AG09309 (cell line): ENCODE measurements at regions not wholly inside any gene's neighbourhood (a gene's known extent, or its start where the extent isn't known, plus 50 kb on each side); places are given as distances from the start of the nearest gene placed in this dataset.
"Not testable (repeated sequence)": the region's sequence is repeated elsewhere in the genome, so short reads cannot be mapped to it uniquely, and the experiment has no call there.

ENCODE experiments used
- DNase-seq: peaks from one replicate; pipeline ENCODE4 v3.0.0-alpha.2; 2010; ENCODE audit warnings: low read depth
- H3K4me3 ChIP-seq: 2 replicates; pipeline ENCODE4 v1.5.1; 2011; ENCODE audit warnings: mild to moderate bottlenecking, low read depth, low read length, moderate library complexity; ENCODE audit not compliant: control insufficient read depth
- TF ChIP-seq, protein P1 (sequence below): IDR thresholded peaks from 2 replicates; pipeline ENCODE4 v1.5.1; 2011; ENCODE audit warnings: mild to moderate bottlenecking, low read depth, low read length, inconsistent platforms; ENCODE audit not compliant: insufficient read depth, control insufficient read depth; ENCODE audit errors: missing control alignments

DNA sequence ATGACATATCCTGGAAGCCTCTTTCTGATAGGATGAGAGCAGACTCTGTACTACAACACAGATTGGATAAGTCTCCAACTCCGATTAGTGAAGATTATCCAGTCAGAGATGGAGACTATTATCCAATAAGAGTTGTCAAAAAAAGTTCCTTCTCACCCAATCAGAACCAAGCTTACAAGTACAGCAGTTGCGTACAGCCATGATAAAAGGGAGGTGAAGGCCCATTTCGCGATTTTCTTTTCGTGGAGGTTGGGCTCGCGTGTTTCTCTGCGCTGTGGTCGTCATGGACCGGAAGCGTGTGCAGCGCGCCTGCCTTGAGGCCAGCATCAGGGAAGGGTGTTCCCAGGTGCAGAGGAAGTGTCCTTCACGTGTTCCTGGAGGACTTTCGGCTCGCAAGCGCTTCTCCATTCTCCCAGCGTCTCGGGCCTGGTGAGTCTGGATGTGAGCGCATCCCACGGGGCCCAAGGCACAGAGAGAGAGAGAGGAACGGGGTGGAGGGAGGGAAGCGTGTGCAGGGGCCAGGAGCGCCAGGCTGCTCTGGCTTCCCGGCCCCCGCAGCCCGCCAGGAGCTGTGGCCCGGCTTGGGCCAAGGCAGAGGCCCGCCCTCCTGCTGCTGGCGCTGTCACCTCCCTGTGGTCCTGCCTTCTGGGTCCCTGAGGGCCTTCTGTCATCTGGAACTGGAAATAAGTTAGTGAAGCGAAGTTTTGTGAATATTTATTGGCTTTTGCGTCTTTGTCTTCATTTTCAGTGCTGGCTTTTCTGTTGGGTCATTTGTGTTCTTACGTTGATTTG is 53.9 kb downstream of the CDRT15L2 start:
- not testable (repeated sequence) for DNase-seq, H3K4me3 ChIP-seq

DNA sequence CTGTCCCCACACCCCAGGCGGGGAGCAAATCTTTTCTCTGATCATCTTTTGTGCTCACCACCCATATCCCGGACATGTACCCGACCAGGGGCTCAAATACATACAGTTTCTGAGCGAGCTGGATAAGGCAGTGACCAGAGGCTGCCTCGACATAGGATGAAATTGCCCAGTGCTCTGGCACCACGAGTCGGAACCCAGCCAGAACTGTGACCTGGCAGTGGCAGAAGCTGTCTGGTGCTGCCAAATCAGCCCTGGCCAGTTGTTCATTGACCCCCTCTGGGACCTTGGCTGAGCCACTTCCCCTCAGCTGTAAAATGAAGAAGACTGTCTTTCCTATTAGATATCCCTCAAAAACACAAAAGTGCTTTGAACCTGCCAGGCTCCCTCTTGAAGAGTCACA is 60.6 kb downstream of the CDRT15L2 start:
- not testable (repeated sequence) for DNase-seq, H3K4me3 ChIP-seq

DNA sequence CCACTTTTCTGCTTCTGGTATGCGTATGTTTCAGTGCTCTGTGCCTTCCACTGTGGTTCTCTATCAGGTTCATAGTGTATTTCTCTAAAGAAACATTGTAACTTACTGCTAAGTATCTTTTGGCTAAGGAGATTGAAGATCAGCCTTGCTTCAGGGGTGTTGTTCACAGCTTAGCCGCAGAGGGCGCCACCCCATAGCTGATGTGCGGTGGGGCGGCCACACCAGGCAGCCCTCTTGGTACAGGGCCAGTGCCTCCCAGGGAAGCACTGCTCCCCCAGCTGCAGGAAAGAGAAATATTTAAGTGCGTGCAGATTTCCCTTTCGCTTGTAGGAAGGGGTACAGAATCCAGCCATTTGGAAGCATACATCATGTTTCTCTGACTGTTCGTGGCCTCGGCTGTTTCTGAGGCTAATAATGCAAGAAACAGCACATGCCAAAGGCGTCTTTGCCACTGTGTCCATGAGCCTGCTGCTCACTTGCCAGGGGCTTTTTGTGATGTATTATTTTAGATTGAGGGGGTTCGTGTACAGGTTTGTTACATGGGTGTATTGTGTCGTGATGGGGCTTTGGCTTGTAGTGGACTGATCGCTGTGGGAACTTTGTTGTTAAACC is 67.2 kb downstream of the CDRT15L2 start:
- DNase-seq, H3K4me3 ChIP-seq: not testable (repeated sequence)
- TF ChIP-seq, protein P1, sequence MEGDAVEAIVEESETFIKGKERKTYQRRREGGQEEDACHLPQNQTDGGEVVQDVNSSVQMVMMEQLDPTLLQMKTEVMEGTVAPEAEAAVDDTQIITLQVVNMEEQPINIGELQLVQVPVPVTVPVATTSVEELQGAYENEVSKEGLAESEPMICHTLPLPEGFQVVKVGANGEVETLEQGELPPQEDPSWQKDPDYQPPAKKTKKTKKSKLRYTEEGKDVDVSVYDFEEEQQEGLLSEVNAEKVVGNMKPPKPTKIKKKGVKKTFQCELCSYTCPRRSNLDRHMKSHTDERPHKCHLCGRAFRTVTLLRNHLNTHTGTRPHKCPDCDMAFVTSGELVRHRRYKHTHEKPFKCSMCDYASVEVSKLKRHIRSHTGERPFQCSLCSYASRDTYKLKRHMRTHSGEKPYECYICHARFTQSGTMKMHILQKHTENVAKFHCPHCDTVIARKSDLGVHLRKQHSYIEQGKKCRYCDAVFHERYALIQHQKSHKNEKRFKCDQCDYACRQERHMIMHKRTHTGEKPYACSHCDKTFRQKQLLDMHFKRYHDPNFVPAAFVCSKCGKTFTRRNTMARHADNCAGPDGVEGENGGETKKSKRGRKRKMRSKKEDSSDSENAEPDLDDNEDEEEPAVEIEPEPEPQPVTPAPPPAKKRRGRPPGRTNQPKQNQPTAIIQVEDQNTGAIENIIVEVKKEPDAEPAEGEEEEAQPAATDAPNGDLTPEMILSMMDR: peak; percentile 27

DNA sequence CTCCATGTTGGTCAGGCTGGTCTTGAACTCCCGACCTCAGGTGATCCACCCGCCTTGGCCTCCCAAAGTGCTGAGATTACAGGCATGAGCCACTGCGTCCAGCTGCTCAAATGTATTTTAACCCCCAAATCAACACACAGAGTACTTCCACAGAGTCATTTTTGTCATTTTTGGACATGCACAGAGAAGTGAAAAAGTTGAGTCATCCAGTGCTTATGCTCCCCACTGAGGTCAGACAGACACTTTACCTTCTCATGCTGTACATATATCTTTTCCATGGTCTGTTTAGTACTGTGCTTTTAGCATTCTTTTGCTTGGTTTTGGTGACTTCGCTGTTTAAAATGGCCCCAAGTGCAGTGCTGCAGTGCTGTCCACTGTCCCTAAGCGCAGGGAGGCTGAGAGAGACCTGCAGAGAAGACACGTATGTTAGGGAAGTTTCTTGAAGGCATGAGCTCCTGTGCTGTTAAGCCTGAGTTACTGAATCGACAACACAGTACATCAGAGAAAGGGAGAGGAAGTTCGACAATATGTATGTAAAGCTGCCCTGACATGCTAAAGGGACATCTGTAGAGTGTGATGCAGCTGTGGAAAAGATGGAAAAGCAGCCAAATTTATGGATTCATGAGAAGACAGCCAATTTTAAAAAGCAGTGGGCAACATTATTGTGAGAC is 69.7 kb downstream of the CDRT15L2 start:
- not testable (repeated sequence) for DNase-seq

DNA sequence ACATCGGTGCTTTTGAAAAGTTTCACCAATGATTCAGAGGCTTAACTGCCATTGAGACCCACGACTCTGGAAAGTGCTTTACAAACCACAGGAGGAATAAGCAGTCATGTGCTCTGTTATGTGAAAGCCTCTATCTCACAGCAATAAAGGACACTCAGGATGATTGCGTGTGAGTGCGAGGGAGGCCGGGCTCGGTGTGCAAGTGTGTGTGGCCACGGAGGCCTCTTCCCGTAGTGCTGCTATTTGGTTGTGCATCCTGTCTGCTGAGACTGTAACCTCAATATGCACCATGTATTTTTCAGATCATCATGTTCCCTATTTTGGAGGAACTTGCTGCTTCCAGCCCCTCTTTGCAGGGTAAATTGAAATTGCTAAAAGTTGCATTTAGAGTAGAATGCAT is 71.5 kb downstream of the CDRT15L2 start:
- DNase-seq: not testable (repeated sequence)

More for the DNA sequence above, 69.7 kb downstream of the CDRT15L2 start:
- not testable (repeated sequence) for H3K4me3 ChIP-seq

DNA sequence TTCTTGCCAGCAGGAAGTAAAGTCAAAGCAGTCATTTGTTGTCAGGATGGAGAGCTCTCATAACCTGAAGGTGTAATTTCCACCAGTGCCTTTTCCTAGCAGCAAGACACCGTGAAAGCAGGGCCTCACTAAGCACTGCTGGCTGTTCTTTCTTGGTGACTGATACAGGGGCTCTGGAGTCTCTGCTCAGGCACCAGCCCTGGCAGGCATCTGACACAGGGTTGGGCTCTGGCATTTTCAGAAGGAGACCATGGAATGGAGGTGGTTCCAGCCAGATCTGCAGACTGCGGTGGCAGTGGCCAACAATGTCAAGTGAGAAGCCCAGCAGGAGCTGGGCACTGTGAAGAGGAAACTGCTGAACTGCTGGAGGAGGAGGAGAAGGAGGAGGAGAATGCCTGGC is 72.2 kb downstream of the CDRT15L2 start:
- not testable (repeated sequence) for DNase-seq, H3K4me3 ChIP-seq

More for the DNA sequence above, 71.5 kb downstream of the CDRT15L2 start:
- H3K4me3 ChIP-seq: not testable (repeated sequence)

DNA sequence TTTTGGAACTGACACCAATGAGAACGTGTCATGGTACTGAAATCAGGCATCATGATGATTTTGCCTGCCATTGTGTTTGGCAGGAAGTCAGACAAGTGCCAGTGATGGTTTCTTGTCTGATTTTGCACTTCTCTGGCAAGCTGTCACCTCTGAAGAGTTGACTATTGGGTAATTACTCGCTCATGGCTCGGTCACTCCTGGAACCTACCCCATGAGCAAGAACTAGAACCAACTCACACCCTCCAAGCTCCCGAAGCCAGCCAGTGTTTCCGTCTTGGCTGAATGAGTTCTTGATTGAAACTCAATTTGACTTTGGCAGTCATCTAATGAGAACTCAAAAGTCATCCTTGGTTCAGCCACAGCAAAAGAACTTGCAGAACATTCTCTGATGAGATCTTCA is 73.9 kb downstream of the CDRT15L2 start:
- not testable (repeated sequence) for DNase-seq, H3K4me3 ChIP-seq

DNA sequence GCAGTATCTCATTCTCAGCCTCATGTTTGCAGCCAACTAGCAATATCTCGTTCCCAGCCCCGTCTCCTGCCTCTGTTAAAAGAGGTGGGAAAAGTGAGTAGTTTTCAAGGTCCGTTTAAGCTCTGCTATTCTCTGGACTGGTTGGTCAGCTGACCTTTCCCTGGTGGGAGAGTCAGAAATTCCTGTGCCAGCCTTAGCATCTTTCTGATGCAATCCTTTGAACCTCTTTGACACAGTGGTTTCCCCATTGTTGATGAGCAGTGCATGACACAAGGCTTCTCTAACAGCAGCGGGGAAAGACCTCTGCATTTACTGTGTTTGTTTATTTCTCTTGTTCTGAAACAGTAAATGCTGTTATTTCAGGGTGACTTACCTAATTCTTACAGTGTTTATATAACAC is 74.6 kb downstream of the CDRT15L2 start:
- DNase-seq: peak; percentile 1
- not testable (repeated sequence) for H3K4me3 ChIP-seq

DNA sequence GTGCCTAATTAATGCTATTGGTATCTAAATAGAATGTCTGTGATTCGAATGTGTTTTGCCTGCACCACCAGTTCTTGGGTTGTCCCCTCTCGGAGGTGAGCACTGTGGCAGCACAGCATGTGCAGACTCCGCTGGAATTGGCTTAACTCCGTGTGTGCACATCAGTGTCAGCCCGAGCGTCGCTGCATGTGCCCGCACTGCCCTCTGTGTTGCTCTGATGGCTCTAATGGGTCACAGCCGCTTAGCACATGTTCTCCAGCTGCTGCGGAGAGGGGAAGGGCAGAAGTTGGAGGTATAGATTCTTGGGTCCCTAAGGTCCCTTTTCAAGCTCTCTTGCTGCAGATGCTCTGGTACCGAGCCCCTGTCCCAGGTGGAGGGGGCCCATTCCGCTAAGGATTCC is 75.1 kb downstream of the CDRT15L2 start:
- not testable (repeated sequence) for DNase-seq

DNA sequence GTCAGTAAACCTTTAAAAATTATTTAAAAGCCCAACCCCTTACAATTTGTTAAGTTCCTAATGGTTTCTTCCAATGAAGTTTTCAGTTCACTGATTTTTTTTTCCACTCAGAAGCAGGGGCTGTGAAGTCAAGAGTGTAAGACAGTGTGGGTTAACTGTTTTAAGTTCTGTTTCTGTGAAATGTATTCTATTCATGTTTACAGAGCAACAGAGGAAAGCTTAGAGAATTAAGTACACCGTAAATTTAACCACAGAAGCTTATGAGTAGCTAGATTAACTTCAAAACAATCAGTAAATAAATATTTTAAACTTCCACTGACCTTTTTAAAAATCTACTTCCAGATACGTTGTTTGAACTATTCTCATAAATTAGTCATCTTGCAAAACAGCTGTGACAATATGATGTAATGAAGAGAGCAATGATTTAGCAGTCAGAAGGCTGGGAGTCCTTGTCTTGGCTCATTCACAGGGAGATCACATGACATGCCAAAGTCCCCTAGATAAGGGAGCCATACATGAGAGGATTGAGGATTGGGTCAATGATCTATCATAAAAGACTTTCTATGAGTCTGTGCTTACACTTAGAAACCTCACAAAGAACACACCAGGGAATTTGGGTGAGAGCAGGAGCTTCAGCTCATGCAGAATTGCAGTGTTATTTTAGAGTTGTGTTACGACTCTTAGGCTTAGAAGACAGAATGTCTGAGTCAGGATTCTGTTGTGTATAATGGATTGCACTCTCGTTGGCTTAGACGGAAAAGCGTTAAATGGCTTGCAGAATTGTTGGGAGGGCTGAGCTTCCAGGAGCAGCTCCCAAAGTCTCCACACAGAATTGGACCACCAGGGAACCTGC is 85.8 kb downstream of the CDRT15L2 start:
- H3K4me3 ChIP-seq: not testable (repeated sequence)

More for the DNA sequence above, 75.1 kb downstream of the CDRT15L2 start:
- H3K4me3 ChIP-seq: not testable (repeated sequence)

DNA sequence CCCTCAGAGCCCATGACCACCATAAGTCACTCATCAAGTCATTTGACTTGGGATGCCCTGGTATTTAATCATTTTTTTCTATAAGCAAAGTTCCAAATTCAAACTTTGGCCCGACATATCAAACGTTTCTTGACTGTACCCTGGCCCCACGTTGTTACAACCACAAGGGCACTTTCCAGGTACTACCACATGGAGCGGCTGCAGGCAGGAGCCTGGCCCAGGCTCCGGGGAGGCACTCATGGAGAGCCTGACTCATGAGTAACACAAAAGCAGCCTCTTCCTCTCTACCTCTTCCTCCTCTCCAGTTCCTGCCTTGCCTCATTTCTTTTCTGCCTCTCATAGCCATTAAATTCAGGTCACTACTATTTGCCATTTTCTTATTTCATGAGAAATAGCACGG is 87.2 kb downstream of the CDRT15L2 start:
- H3K4me3 ChIP-seq, DNase-seq: not testable (repeated sequence)

More for the DNA sequence above, 85.8 kb downstream of the CDRT15L2 start:
- not testable (repeated sequence) for DNase-seq

DNA sequence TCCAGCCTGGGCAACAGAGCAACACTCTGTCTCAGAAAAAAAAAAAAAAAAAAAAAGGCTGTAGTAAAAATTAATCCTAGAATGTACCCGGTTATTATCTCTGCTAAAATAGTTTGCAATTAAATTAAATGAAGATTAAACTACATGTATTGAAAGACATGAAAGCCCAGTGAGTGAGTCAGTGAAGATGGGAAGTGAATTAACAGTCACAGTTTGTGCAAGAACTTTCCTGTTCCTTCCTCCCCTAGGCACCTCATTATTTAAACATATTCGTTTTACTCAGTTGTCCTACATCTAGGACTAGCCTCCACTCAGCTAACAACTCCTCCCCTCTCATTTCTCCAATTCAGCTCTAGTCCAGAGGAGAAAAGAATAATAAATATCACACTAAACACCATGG is 88.2 kb downstream of the CDRT15L2 start:
- not testable (repeated sequence) for H3K4me3 ChIP-seq, DNase-seq

DNA sequence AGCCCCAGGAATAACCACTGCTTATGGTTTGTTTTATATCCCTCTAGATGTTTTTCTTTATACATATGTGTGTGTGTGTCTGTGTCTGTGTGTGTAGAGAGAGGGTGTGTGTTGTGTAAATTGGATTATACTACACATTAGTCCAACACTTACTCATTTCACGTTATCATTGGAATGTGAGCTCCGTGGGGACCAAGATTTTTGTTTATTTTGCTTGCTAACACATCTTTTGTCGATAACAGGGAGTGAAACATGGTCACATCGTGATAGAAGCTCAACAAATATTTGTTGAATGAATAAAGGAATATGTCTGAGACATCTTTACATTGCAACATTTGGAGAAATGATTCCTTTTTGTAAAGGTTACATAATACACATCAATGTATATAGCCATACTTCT is 88.8 kb downstream of the CDRT15L2 start:
- not testable (repeated sequence) for DNase-seq, H3K4me3 ChIP-seq

DNA sequence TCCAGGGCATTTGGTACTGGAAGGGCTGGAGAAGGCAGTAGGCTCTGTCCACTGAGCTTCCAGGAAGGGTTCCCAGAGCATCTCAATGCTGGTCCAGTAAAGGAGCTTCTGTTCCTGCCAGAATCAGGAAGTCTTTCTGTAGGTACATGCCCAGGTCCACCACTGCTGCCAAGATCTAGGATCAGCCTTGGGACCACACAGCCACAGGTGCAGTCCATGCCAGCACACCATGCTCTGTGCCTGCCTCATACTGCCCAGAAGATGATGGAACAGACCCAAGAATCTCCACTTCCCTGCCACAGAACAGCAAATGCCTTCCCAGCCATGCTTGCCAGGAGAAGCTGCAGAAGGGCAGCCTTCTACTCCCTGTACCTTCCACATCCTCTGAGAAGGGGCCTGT is 89.3 kb downstream of the CDRT15L2 start:
- H3K4me3 ChIP-seq, DNase-seq: not testable (repeated sequence)

DNA sequence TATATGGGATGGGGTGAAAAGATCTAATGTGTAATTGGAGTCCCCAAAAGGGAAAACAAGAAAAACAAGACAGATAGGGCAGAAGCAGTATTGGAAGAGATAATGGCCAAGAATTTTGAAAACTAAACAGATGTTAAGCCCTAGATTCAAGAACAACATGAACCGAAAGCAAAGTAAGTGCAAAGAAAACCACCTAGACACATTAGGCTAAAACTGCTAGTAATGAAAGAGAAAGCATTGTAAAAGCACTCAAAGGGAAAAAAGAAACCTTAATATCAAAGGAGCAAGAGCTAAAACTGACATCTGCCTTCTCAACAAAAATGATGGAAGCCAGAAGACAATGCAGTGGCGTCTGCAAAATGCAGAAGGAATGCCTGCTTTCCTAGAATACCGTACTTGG is 91.0 kb downstream of the CDRT15L2 start:
- not testable (repeated sequence) for DNase-seq, H3K4me3 ChIP-seq

DNA sequence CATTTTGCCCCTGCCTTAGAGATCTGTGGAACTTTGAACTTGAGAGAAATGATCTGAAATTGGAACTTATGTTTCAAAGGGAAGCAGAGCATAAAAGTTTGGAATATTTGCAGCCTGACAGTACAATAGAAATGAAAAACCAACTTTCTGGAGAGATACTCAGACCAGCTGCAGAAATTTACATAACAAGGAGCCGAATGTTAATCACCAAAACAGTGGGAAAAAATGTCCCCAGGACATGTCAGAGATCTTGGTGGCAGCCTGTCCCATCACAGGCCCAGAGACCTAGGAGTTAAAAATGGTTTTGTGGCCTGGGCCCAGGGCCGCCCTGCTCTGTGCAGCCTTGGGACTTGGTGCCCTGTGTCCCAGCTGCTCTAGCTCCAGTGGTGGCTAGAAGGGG is 94.8 kb downstream of the CDRT15L2 start:
- H3K4me3 ChIP-seq, DNase-seq: not testable (repeated sequence)

DNA sequence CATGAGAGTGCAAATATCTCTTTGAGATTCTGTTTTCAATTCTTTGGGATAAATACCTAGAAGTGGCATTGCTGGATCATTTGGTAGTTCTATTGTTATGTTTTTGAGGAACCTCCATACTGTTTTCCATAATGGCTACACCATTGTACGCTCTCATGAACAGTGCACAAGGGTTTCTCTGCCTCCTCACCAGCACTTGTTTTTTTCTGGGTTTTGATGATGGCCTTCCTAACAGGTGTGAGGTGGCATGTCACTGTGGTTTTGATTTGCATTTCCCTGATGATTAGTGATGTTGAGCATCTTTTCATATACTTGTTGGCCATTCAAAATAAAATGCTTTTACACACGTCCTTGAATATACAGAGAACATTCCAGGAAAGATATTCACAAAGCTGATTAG is 96.2 kb downstream of the CDRT15L2 start:
- not testable (repeated sequence) for DNase-seq, H3K4me3 ChIP-seq
